WERI-Rb-1 (cell line): ENCODE measurements at regions not wholly inside any gene's neighbourhood (a gene's known extent, or its start where the extent isn't known, plus 50 kb on each side); places are given as distances from the start of the nearest gene placed in this dataset.

Experiments used
- DNase-seq: peaks from one replicate; pipeline ENCODE4 v3.0.0-alpha.2; 2020
- H3K27ac ChIP-seq: fragments of 250-450 bp; sonication (Bioruptor Pico); 2 replicates; pipeline ENCODE4 v1.5.1; 2020; ENCODE audit warnings: mild to moderate bottlenecking, moderate library complexity
- H3K27me3 ChIP-seq: fragments of 250-450 bp; sonication (Bioruptor Pico); 2 replicates; pipeline ENCODE4 v1.5.1; 2021; ENCODE audit warnings: mild to moderate bottlenecking, low read depth, moderate library complexity; ENCODE audit not compliant: insufficient read depth, severe bottlenecking
- H3K36me3 ChIP-seq: fragments of 250-450 bp; sonication (Bioruptor Pico); 2 replicates; pipeline ENCODE4 v1.5.1; 2020; ENCODE audit warnings: mild to moderate bottlenecking, moderate library complexity
- H3K4me3 ChIP-seq: 2 replicates; pipeline ENCODE4 v1.5.1; 2011; ENCODE audit warnings: low read depth, mild to moderate bottlenecking, control low read depth, low read length
- H3K9me3 ChIP-seq: fragments of 250-450 bp; sonication (Bioruptor Pico); 2 replicates; pipeline ENCODE4 v1.5.1; 2021; ENCODE audit warnings: mild to moderate bottlenecking, moderate library complexity; ENCODE audit not compliant: severe bottlenecking
- CTCF ChIP-seq: IDR thresholded peaks from 2 replicates; pipeline ENCODE4 v1.5.1; 2011; ENCODE audit warnings: low read depth, mild to moderate bottlenecking, control low read depth, inconsistent platforms, low read length

DNA sequence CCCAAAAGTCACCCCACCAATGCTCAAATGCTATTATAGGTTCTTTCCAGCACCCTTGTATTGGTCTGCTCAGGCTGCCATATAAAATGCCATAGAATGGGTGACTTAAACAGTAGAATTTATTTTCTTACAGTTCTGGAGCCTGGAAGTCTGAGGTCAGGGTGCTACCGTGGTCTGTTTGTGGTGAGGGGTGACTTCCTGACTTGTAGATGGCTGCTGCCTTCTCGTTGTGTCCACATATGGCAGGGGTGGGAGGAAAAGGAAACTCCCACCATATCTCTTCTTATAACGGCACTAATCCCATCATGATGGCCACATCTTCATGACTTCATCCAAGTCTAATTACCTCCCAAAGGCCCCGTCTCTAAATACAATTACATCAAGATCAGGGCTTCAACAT lies 257.8 kb upstream of the TARS1 start:
- no peak overlapping the region for H3K4me3 ChIP-seq
- no peak for DNase-seq
- peaks cover 68% of the 10 kb centered on the region for H3K27me3 ChIP-seq
- no peak for TF ChIP-seq CTCF
- no peak overlapping the region for H3K27ac ChIP-seq
- no peaks in the 10 kb centered on the region for H3K36me3 ChIP-seq
- no peaks in the 10 kb centered on the region for H3K9me3 ChIP-seq

- peaks cover 56% of the 10 kb centered on the region for H3K27me3 ChIP-seq
- no peak for DNase-seq
- H3K36me3 ChIP-seq: no peaks in the 10 kb centered on the region
- TF ChIP-seq CTCF: no peak
- no peaks in the 10 kb centered on the region for H3K9me3 ChIP-seq
- no peak overlapping the region for H3K27ac ChIP-seq
- H3K4me3 ChIP-seq: no peak overlapping the region
Observed at GRCh38 chr5:33184367-33184766, 256.4 kb upstream of the TARS1 start.

GRCh38 chr5:33188089-33188488 lies 252.7 kb upstream of the TARS1 start:
- Histone ChIP-seq H3K27ac (no peak overlapping the region), H3K27me3 (peaks cover 50% of the 10 kb centered on the region), H3K9me3 (no peaks in the 10 kb centered on the region), H3K4me3 (no peak overlapping the region), H3K36me3 (no peaks in the 10 kb centered on the region)
- DNase-seq: no peak
- TF ChIP-seq CTCF: no peak

- Histone ChIP-seq H3K27me3 (peaks cover 33% of the 10 kb centered on the region), H3K36me3 (no peaks in the 10 kb centered on the region)
Observed at GRCh38 chr5:33194914-33195313, 245.9 kb upstream of the TARS1 start.

DNA sequence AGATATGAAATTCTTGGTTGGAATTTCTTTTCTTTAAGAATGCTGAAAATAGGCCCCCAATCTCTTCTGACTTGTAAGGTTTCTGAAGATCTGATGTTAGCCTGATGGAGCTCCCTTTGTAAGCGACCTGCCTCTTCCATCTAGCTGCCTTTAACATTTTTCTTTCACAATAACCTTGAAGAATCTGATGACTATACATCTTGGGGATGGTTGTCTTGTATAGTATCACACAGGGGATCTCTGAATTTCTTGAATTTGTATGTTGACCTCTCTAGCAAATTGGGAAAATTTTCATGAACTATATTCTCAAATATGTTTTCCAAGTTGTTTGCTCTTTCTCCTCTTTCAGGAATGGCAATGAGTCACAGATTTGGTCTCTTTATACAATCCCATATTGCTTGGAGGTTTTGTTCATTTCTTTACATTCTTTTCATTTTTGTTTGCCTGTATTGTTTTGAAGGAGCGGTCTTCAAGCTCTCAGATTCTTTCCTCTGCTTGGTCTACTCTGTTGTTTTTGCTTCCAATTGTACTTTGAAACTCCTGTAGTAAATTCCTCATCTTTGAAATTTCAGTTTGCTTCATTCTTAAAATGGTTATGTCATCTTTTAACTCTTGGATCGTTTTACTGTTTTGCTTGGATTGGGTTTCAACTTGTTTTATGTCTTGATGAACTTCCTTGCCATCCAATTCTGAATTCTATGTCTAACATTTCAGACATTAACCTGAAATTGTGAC lies 245.2 kb upstream of the TARS1 start:
- TF ChIP-seq CTCF: no peak
- H3K27ac ChIP-seq: no peak overlapping the region
- no peak overlapping the region for H3K4me3 ChIP-seq
- H3K9me3 ChIP-seq: no peaks in the 10 kb centered on the region
- H3K36me3 ChIP-seq: no peaks in the 10 kb centered on the region
- DNase-seq: no peak
- peaks cover 36% of the 10 kb centered on the region for H3K27me3 ChIP-seq

More at GRCh38 chr5:33194914-33195313, 245.9 kb upstream of the TARS1 start:
- Histone ChIP-seq H3K4me3 (no peak overlapping the region), H3K27ac (no peak overlapping the region), H3K9me3 (no peaks in the 10 kb centered on the region)
- no peak for DNase-seq
- TF ChIP-seq CTCF: no peak

GRCh38 chr5:33198836-33199235 lies 241.9 kb upstream of the TARS1 start:
- TF ChIP-seq CTCF: no peak
- Histone ChIP-seq H3K9me3 (no peaks in the 10 kb centered on the region), H3K4me3 (no peak overlapping the region), H3K27me3 (peaks cover 51% of the 10 kb centered on the region), H3K27ac (no peak overlapping the region), H3K36me3 (no peaks in the 10 kb centered on the region)
- DNase-seq: no peak
